Embryonic facial prominence (tissue), 1 donor: ENCODE measurements at regions not wholly inside any gene's neighbourhood (a gene's known extent, or its start where the extent isn't known, plus 50 kb on each side); places are given as distances from the start of the nearest gene placed in this dataset.

Experiments used
- DNase-seq: peaks from one replicate; pipeline ENCODE4 v3.0.0-alpha.2; 2016; ENCODE audit errors: extremely low spot score

DNA sequence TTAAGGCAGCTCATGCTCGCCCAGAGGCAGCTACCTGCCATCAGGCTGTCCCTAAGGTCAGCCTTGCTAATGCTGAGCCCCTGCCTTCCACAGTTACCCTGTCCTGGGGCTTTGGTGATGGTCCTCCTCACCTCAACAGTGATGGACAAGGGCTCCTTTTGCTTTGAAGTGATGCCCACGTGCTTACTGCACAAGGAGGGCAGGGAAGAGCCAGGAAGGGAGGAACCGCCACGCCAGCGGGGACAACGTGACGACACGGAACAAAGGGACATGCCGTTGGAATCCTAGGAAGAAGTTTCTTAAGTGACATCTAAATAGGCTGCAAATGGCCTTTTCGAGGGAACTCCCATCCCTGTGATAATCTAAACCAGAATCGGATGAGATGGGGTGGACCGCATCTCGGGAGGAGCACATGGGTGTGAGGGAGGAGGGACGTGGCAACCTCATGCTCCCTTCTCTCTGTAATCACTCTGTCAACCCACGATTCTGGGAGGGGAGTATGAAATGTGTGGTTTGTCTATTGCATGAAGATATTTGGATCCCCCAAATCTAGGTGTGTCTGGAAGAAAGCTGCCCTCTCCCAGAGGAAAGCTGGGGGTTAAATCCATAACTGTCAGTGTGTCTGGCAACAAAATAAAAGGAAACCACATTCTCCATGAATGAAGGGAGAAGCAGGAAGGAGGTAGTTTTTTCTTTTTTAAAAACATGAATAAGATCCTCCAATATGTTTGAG lies 110.9 kb upstream of the IRF2BP2 start:
- no peak for DNase-seq

DNA sequence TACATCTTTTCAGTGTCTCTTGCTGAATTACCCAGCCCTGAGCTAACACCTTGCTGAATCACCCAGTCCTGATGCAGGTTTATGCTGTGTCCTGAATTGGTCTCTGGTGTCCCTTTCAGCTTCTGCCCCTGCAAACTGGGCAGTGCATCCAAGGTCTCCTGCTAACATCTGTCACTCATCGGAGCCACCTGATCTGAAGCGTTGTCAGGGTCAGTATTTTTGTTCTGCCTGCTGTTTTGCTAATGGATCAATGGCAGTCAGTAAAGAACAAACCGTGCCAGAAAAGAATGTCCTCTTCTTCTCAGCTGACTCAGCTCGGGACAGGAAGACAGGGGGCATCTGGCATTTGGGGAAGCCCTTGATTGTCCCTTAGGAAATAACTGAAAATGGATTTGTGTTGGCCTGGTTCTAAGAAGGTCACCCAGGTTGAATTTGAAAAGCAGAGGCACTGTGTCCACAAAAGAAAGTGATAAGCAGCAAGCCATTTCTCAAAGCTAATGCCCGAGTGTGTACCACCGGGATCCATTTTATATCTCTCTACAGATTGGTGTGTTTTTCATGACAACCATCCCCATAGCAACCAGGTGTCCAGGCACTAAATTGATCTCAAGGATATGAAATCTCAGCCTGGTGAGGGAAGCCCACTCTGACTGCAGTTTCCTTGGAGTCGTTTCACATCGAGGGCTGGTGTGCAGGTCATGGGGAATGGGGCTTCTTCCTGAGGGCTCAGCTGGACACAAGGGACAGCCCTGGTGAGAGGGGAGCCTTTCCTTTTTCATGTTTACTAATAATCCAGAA lies 109.7 kb upstream of the IRF2BP2 start:
- no peak for DNase-seq

DNA sequence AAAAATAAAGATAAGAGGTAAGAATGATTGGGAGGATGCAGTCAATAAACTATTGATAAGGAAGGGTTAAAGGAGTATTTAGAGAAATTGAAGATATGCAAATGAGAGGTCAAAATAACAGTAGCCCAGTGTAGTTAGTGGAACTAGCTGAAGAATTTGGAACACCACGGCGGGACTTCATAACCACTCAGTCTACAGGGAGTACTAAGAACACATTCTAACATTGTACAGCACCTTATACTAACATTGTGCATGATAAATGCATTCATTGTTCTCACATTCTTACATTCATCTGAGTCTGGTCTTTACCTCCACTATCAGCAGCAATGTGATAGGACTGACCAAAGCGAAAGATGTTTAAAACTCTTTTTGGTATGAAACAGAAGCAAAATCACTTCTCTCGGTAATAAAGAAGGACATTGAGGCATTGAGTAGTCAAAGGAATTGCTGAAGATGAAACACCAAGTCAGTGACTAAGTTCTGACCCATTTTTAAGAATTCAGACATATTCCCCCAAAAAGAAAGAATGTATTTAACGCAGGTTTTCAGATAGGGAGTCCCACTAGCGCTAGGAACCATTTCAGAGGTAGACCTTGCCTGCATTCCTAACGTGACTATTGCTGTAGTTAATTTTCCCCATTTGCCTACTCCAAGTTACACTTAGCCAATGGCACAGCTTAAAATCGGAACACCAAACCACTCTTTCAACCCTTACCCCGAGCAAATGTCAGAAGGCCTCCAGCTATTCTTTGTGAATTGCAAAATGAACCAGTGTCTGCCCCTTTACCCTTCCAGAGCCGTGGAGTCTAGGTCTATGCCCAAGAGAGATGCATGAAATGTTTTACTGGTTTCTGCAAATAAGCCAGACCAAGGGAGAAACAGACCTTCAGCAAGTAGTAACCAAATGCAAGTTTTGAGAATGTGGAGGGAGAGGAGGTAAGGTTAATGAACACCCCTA lies 108.8 kb upstream of the IRF2BP2 start:
- no peak for DNase-seq

DNA sequence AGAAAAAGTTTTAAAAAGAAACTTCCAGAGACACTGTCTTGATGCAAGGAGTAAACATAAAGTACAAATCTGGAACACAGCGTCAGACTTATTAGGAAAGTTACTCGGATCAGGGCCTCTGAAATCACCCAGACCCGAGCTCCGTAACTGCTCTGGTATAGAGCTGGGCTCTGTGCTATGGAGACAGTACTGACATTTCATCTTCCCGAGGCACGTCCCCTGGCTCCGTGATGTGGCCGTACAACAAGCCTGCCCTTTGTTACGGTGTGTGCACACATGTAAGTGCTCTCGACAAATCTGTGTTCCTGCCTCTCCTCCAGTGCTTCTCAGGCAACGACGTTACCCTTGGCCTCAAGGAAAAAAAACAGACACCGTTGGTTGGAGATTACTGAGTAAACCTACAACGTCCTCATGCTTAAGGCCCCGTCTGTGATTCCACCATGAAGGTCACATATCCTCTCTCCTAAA lies 107.0 kb upstream of the IRF2BP2 start:
- no peak for DNase-seq

- DNase-seq = no peak
These were observed 105.5 kb upstream of the IRF2BP2 start for GRCh38 chr1:234715252-234716014.

DNA sequence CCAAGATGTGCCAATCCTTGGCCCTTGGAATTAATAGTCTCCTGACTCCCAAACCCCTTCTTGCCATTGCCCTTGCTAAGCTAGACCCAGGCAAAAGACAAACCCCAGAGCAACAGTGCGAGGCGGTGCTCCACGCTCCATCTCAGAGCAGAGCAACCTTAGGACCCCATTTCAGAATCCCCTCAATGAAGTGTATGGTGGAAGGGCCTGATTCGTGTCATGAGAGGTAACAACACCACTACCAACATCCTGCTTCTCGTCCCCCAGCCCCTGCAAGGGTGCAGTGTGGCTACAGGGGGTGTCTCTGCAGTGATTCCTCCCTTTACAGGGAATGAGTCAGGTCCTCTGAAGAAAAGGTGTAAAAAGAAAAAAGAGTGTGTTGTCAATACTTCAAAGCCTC lies 103.9 kb upstream of the IRF2BP2 start:
- no peak for DNase-seq

GRCh38 chr1:234713440-234713839 lies 103.5 kb upstream of the IRF2BP2 start:
- DNase-seq = no peak

DNA sequence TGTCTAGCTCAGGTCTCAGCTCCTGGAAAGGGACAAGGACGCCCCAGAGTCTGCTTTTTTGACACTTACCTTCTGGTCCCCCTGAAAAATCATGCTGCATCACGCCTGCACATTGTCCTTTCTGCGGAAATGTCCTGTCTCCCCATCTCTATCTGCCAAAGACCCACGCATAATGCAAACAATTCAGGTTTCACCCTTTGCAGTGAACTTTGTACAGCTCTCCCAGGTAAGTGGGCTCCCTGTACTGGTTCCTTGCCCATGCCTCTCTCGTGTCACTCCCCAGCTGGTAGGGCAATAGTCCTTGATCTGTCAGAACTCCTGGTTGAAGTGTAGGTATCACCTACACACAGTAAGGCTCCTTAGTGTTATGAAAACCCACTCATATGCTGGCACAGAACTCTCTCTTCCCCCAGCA lies 102.9 kb upstream of the IRF2BP2 start:
- DNase-seq = no peak

DNA sequence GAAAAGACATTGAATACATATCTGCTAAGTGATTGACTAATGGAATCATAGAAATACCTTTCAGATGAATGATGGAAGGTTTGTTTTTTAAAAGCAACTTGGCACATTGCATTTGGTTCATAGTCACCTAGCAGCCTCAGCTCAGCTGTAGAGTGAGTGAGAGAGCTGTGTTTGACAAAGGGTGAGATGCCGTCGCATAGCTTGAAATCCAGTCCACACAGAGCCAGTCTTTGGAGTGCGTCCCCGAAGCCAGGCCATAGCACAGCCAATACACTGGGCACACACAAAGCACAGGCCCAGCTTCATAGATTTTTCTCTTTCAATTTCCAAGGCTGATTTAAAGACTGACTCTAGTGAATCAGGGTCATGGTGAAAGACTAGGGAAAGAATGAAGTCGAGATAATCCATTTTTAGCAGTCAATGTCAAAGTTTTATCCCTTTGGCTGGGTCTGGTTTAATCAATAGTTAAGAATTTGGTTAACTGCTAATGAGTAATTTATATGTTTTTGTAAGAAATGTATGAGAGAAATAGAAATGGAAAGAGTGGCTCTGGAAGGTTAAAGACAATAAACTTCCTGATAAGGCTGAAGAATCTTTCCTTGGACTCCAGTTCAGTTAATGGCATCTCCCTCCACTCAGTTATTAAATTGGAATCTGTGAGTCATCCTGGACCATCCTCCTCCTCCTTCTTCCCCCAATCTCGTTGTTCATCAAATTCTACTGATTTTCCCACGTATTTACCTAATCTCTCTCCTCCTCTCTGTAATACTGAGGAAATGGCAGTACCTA lies 101.2 kb upstream of the IRF2BP2 start:
- DNase-seq = no peak

DNA sequence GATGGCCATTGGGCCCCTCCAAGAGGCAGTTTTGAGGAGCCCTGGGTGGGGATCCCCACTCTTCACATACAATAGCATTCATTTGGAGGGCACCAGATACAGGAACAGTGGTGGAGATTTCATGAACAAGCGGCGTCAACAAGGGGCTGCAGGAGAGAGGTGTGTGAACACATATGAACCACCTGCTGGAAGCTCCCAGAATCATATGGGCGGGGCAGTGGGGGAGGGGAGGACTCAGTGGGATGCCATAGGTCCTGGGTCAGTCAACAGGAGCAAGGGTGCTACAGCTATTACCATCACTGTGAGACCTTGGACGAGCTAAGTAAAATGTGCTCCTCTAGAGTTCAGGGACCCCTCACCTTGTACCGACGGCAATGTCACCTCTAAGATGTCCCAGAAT lies 100.4 kb upstream of the IRF2BP2 start:
- no peak for DNase-seq

DNA sequence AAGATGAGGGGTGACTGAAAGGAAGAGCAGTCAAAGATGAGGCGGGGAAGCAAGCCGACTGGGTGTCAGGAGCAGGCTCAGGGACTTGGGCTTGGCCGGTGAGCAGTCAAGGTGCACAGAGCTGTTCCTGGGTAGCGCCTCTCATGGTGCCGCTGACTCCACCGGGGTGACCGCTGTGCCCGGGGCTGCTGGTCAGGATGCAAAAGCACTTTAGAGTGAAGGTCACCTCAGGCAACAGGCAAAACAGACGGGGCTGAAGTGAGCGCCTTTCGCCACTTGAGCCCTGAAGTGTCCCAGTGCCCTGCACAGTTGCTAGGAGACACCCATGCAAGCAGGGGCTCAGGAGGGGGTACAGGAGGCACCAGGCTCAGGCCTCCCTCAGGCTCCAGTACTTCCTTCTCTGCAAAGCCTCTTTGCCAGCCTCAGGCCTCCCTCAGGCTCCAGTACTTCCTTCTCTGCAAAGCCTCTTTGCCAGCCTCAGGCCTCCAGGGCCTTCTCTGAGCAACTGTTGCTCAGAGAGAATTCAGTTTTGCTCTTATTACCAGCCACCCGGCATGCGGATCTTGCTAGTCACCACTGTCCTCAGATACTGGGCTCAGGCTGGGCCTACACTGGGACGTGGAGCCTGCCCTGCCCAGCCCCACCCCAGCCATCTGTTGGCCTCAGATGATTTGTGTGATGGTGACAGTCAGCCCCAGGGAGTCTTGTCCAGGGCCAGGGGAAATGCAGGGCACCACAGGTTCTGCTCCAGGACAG lies 99.7 kb upstream of the IRF2BP2 start:
- DNase-seq = no peak

DNA sequence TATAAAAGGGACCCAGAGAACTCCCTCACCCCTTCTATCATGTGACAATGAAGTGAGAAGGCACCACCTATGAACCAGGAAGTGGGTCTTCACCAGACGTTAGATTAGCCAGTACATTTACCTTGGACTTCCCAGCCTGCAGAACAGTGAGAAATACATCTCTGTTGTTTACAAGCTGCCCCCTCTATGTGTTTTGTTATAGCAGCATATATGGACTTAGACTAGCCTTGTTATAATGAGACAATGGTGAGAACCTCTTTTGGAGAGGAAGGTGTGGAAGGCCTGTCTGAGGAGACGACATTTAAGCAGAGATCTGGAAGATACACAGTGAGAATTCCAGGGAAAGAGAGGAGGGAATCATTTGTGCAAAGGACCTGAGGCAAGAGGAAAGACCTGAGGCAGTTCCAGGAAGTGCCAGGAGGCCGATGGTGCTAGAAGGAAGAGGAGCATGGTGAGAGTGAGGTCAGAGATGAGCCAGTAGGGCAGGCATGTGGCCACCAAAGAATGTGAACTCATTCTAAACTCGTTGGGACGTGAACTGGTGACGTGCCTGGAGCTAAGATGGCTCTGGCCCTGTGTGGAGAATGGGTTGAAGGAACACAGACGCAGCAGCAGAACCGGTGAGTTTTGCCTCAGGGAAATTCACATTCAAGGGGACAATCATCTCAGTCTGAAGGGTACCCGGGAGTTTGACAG lies 98.9 kb upstream of the IRF2BP2 start:
- DNase-seq = no peak

DNA sequence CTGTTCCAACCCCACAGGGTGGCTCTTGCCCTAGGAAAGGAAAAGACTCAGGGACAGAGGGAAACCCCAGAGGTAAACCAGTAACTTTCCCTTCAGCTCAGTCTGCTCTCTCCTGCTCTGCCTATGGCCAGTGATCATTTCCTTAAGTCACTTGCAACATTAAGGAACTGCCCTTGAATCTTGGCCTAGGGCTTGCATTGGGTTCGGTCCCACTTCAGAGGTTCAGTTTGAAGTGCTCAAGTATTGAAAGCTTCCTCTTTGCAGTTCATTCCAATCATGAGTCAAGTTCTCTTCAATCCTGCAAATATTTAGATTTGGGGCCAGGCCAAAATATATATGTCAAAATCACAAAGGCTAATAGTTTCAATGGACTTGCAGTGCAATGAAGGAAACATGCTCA lies 97.7 kb upstream of the IRF2BP2 start:
- DNase-seq = no peak

DNA sequence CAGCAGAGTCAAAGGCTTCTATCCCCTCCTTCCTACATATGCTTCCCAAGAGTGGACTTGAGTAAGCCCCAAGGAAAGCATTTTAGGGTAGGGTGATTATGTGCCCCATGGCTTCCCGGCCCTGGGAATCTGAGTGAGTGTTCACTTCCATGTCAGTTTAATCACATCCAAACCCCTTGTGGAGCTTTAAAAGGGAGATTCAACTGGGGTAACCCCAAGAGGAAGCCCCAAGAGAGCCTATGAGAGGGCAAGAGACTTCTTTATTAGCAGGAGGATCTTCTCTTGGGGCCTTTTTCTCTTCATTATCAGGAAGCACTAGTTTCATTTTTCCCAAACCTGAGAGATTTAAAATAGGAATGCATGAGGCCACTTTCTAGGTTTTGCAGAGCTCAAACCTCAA lies 97.0 kb upstream of the IRF2BP2 start:
- no peak for DNase-seq

DNA sequence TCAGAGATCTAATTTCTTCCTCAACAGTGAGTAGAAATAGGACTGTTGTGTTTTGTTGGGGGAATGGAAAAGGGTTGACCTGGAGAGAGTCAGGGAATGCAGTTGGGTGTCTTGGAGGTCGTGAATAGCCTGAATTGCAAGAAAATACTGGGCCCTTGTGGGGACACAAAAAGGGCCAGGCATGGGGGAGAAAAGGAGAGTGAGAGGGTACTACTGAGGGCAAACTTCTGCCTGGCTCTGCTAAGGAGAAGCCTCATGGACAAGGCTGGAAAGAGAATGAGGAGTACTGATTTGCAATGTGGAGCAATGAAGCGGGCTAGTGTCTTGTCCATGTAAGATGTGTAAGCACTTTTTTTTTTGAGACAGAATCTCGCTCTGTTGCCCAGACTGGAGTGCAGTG lies 96.2 kb upstream of the IRF2BP2 start:
- DNase-seq = no peak

DNA sequence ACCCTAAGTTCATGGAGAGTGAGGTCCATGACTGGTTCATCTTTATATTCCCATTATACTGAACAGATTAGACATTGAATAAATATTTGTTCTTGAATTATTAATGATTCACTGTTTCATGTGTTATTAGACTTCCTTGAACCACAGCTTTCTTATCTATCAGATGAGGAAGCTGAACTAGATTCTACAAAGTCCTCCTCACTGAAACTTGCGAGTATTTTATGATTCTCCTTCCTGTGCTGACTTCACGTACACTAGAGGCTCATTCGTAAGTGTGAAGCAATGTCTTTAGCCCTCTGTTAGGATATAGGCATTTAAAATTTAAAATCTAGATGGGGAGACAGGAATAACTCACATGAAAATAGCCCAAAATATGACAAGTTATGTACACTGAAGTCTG lies 95.6 kb upstream of the IRF2BP2 start:
- DNase-seq = no peak

DNA sequence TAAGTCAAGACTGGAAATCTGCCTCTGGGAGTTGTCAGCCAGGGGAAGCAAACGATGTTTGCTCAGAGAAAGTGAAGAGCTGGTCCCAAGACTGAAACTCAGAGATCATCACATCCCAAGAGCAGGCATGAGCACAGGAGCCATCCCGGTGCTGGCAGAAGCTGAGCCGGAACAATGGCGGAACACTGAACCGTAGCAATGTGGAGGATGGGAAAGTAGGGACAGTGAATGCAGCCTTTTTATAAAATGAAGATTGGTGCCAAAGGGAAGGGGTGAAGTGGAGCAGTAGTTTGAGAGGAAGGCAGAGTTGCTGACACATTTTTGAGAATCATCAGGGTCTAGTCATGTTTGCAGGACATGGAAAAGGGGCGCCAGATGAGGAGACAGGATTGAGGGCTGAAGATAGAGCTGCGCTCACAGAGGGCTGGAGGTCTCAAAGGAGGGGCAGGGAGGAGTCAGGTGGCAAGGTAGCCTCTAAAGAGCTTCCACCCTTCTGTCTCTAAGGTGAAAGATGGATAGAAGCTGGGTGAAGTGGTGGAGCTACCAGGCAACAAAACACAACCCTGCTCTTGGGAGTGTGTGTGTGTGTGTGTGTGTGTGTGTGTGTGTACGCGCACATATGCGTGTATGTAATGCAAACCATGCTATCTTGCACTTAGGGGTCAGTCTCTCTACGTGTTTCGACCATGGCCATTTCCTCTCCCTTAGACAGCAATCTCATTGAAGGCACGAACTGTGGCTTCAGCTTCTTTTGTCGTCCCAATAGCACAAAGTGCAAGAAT lies 94.3 kb upstream of the IRF2BP2 start:
- no peak for DNase-seq

- no peak for DNase-seq
These were observed 92.5 kb upstream of the IRF2BP2 start for GRCh38 chr1:234702342-234703000.
